ENCODE measurements at regions not wholly inside any gene's neighbourhood (a gene's known extent, or its start where the extent isn't known, plus 50 kb on each side); places are given as distances from the start of the nearest gene placed in this dataset.

- TF ChIP-seq, protein P1, sequence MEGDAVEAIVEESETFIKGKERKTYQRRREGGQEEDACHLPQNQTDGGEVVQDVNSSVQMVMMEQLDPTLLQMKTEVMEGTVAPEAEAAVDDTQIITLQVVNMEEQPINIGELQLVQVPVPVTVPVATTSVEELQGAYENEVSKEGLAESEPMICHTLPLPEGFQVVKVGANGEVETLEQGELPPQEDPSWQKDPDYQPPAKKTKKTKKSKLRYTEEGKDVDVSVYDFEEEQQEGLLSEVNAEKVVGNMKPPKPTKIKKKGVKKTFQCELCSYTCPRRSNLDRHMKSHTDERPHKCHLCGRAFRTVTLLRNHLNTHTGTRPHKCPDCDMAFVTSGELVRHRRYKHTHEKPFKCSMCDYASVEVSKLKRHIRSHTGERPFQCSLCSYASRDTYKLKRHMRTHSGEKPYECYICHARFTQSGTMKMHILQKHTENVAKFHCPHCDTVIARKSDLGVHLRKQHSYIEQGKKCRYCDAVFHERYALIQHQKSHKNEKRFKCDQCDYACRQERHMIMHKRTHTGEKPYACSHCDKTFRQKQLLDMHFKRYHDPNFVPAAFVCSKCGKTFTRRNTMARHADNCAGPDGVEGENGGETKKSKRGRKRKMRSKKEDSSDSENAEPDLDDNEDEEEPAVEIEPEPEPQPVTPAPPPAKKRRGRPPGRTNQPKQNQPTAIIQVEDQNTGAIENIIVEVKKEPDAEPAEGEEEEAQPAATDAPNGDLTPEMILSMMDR (conservative IDR thresholded peaks at IDR 0.05 in 1 of 2, IDR thresholded peaks at IDR 0.05 in 1 of 2; ENCODE audit: low read depth in 1 of 2, low read length in 2 of 2), result no peak
- no peak for TF ChIP-seq EZH2 (IDR thresholded peaks at IDR 0.05; ENCODE audit: low read length, missing control alignments)
These were observed 1529.3 kb upstream of the SLC10A2 start for GRCh38 chr13:104595511-104595910.
